WTC11 (cell line): ENCODE measurements at regions not wholly inside any gene's neighbourhood (a gene's known extent, or its start where the extent isn't known, plus 50 kb on each side); places are given as distances from the start of the nearest gene placed in this dataset.

Experiments used
- CTCF ChIP-seq: fragments of 200-600 bp; IDR thresholded peaks from 2 replicates; pipeline ENCODE4 v1.8.0; 2022; ENCODE audit warnings: antibody characterized with exemption
- E2F4 ChIP-seq: sonication (generic); formaldehyde crosslinking; IDR thresholded peaks from 2 replicates; pipeline ENCODE4 v1.8.1; 2022; ENCODE audit warnings: low read depth, mild to moderate bottlenecking, moderate library complexity, missing genetic modification reagents, borderline replicate concordance
- E2F5 ChIP-seq: sonication (generic); formaldehyde crosslinking; IDR thresholded peaks from 2 replicates; pipeline ENCODE4 v1.8.1; 2022; ENCODE audit warnings: mild to moderate bottlenecking, moderate library complexity, missing genetic modification reagents
- ETV6 ChIP-seq: sonication (generic); formaldehyde crosslinking; IDR thresholded peaks from 2 replicates; pipeline ENCODE4 v1.8.1; 2022; ENCODE audit warnings: mild to moderate bottlenecking, missing genetic modification reagents
- FOXJ3 ChIP-seq: sonication (generic); formaldehyde crosslinking; IDR thresholded peaks from 2 replicates; pipeline ENCODE4 v1.9.0; 2021; ENCODE audit warnings: missing genetic modification reagents, mild to moderate bottlenecking, borderline replicate concordance
- FOXP4 ChIP-seq: sonication (generic); formaldehyde crosslinking; IDR thresholded peaks from 2 replicates; pipeline ENCODE4 v1.8.0; 2022; ENCODE audit warnings: mild to moderate bottlenecking, missing genetic modification reagents
- MAX ChIP-seq: sonication (generic); formaldehyde crosslinking; IDR thresholded peaks from 2 replicates; pipeline ENCODE4 v1.8.0; 2022; ENCODE audit warnings: mild to moderate bottlenecking, missing genetic modification reagents
- PREB ChIP-seq: sonication (generic); formaldehyde crosslinking; IDR thresholded peaks from 2 replicates; pipeline ENCODE4 v1.8.1; 2022; ENCODE audit warnings: mild to moderate bottlenecking, missing genetic modification reagents, moderate library complexity, borderline replicate concordance
- SMAD3 ChIP-seq: sonication (generic); formaldehyde crosslinking; IDR thresholded peaks from 2 replicates; pipeline ENCODE4 v1.8.0; 2022; ENCODE audit warnings: missing genetic modification reagents, mild to moderate bottlenecking, borderline replicate concordance
- USF2 ChIP-seq: sonication (generic); formaldehyde crosslinking; IDR thresholded peaks from 2 replicates; pipeline ENCODE4 v1.8.1; 2023; ENCODE audit warnings: mild to moderate bottlenecking, missing genetic modification reagents, moderate library complexity

GRCh38 chr9:81171689-81172088 lies 517.7 kb downstream of the TLE1 start:
- no peak for TF ChIP-seq CTCF
- no peak for TF ChIP-seq FOXP4 (CRISPR knock-in tag)
- TF ChIP-seq E2F4 (CRISPR knock-in tag), result no peak
- no peak for TF ChIP-seq MAX (CRISPR knock-in tag)
- no peak for TF ChIP-seq USF2 (CRISPR knock-in tag)
- no peak for TF ChIP-seq FOXJ3
- TF ChIP-seq PREB, result no peak
- TF ChIP-seq SMAD3 (CRISPR knock-in tag), result no peak
- TF ChIP-seq ETV6 (CRISPR knock-in tag), result no peak
- no peak for TF ChIP-seq E2F5 (CRISPR knock-in tag)
